HG03432 (cell line): ENCODE measurements at regions not wholly inside any gene's neighbourhood (a gene's known extent, or its start where the extent isn't known, plus 50 kb on each side); places are given as distances from the start of the nearest gene placed in this dataset.
"Not testable (repeated sequence)": the region's sequence is repeated elsewhere in the genome, so short reads cannot be mapped to it uniquely, and the experiment has no call there.

Experiments used
- ATAC-seq: cut with Tn5 transposase; IDR thresholded peaks from one replicate; pipeline ENCODE4 v1.9.1; 2021; ENCODE audit warnings: mild to moderate bottlenecking, moderate library complexity; ENCODE audit not compliant: unreplicated experiment

- no peak for ATAC-seq
Measured at GRCh38 chr3:176357891-176358290, 839.4 kb downstream of the TBL1XR1 start.

- ATAC-seq, result no peak
Measured at GRCh38 chr3:176354843-176355242, 842.4 kb downstream of the TBL1XR1 start.

GRCh38 chr3:176352716-176353334, 844.5 kb downstream of the TBL1XR1 start:
- ATAC-seq, result no peak

- no peak for ATAC-seq
Measured at GRCh38 chr3:176351408-176351807, 845.9 kb downstream of the TBL1XR1 start.

- ATAC-seq, result no peak
Measured at GRCh38 chr3:176349706-176350105, 847.6 kb downstream of the TBL1XR1 start.

GRCh38 chr3:176347424-176348146, 849.7 kb downstream of the TBL1XR1 start:
- no peak for ATAC-seq

- ATAC-seq, result no peak
Measured at GRCh38 chr3:176341963-176342362, 855.3 kb downstream of the TBL1XR1 start.

- ATAC-seq, result no peak
Measured at GRCh38 chr3:176328666-176329065, 868.6 kb downstream of the TBL1XR1 start.

- ATAC-seq, result no peak
Measured at GRCh38 chr3:176328198-176328597, 869.1 kb downstream of the TBL1XR1 start.

- ATAC-seq, result not testable (repeated sequence)
Measured at GRCh38 chr3:176326894-176327490, 870.3 kb downstream of the TBL1XR1 start.

GRCh38 chr3:176321532-176321931, 875.8 kb downstream of the TBL1XR1 start:
- not testable (repeated sequence) for ATAC-seq

GRCh38 chr3:176321099-176321498, 876.2 kb downstream of the TBL1XR1 start:
- no peak for ATAC-seq

GRCh38 chr3:176313426-176313825, 883.9 kb downstream of the TBL1XR1 start:
- ATAC-seq, result no peak

GRCh38 chr3:176310641-176311040, 886.6 kb downstream of the TBL1XR1 start:
- no peak for ATAC-seq

GRCh38 chr3:176302271-176302670, 895.0 kb downstream of the TBL1XR1 start:
- no peak for ATAC-seq

- no peak for ATAC-seq
Measured at GRCh38 chr3:176296066-176296597, 901.1 kb downstream of the TBL1XR1 start.

GRCh38 chr3:176293276-176293675, 904.0 kb downstream of the TBL1XR1 start:
- ATAC-seq, result no peak

- no peak for ATAC-seq
Measured at GRCh38 chr3:176286476-176287085, 910.7 kb downstream of the TBL1XR1 start.

- no peak for ATAC-seq
Measured at GRCh38 chr3:176275538-176275937, 921.7 kb downstream of the TBL1XR1 start.

- ATAC-seq, result no peak
Measured at GRCh38 chr3:176275113-176275512, 922.2 kb downstream of the TBL1XR1 start.

- ATAC-seq, result no peak
Measured at GRCh38 chr3:176274161-176274560, 923.1 kb downstream of the TBL1XR1 start.
